Tibial artery (tissue), 4 donors: ENCODE measurements at regions not wholly inside any gene's neighbourhood (a gene's known extent, or its start where the extent isn't known, plus 50 kb on each side); places are given as distances from the start of the nearest gene placed in this dataset.

Experiments used
- DNase-seq, 2 donors: peaks; one replicate each; pipeline ENCODE4 v3.0.0-alpha.2; 2019
- H3K27ac ChIP-seq, 2 donors: fragments of 200-600 bp; sonication (generic) in 1 of 2; 1 replicate in 1 of 2; 2 replicates in 1 of 2; pipeline ENCODE4 v1.5.1; 2018 to 2019; ENCODE audit warnings: mild to moderate bottlenecking in 1 of 2
- H3K27me3 ChIP-seq, 2 donors: fragments of 200-600 bp; sonication (generic) in 1 of 2; one replicate each; pipeline versions ENCODE4 v1.5.1 to v1.6.0; 2016 to 2019
- H3K36me3 ChIP-seq, 3 donors: fragments of 200-600 bp; sonication (generic) in 2 of 3; one replicate each; pipeline ENCODE4 v1.5.1; 2016 to 2019; ENCODE audit warnings: mild to moderate bottlenecking in 2 of 3
- H3K4me1 ChIP-seq, 4 donors: fragments of 200-600 bp; sonication (generic) in 2 of 4; 1 replicate in 3 of 4; 2 replicates in 1 of 4; pipeline ENCODE4 v1.5.1; 2016 to 2019
- H3K4me3 ChIP-seq, 2 donors: fragments of 200-600 bp; sonication (generic) in 1 of 2; 1 replicate in 1 of 2; 2 replicates in 1 of 2; pipeline ENCODE4 v1.5.1; 2018 to 2019; ENCODE audit warnings: mild to moderate bottlenecking in 2 of 2
- H3K9me3 ChIP-seq, 3 donors: fragments of 200-600 bp; sonication (generic) in 1 of 3; one replicate each; pipeline ENCODE4 v1.5.1; 2016 to 2019
- CTCF ChIP-seq, 2 experiments: fragments of 200-600 bp in 1 of 2; fragments of 450-650 bp in 1 of 2; IDR thresholded peaks; one replicate each; pipeline ENCODE4 v1.5.1; 2017 to 2019; ENCODE audit warnings: antibody characterized with exemption in 2 of 2, mild to moderate bottlenecking in 1 of 2, moderate library complexity in 1 of 2
- intact Hi-C: fragments of 100-400 bp; cut with DNase I; formaldehyde crosslinking; loops from one replicate; pipeline ENCODE4 v1.15.0; 2023; ENCODE audit warnings: low total_unique reads

DNA sequence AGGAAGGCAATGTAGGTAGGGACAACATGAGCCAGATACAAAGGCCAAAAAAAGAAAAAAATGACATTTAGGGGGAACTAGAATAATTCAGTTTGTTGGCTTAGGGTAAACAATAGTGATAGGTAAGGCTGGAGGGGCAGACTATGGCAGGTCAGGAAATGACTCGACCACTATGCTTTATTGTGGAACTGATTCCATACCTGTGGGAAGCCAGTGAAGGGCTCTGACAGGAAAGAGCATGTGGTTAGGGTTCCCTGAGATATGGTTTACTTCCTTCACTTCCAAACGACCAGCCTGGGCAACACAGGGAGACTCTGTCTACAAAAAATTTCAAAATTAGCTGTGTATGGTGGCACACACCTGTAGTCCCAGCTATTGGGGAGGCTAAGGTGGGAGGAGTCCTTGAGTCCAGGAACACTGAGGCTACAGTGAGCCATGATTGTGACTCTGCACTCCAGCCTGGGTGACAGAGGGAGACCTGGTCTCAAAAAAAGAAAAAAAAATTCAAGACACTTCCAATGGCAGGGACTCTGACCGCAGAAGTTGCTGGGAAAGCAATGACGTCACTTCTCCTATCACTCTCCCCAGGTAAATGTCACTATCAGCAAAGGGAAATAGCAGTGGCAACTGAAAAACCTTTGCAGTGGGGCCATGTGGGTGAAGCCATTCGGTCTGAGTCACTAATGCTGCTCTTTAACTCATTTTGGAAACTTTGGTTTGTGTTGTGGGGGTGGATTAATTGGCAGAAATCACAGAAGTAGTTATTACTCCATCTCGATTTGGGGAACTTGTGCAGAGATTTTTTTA is 192.8 kb upstream of the TSC22D1 start:
- H3K36me3 ChIP-seq, result no peaks in the 10 kb centered on the region
- H3K9me3 ChIP-seq, result no peaks in the 10 kb centered on the region
- intact Hi-C loops, result no loop called here
- no peaks in the 10 kb centered on the region for H3K27me3 ChIP-seq
- no peak for DNase-seq
- TF ChIP-seq CTCF (IDR thresholded peaks at IDR 0.05), result no peak
- peaks cover 0 to 24% (median 6%) of the 10 kb centered on the region in 4 donors for H3K4me1 ChIP-seq
- H3K4me3 ChIP-seq, result no peak overlapping the region
- H3K27ac ChIP-seq, result peak overlapping the region in 1 of 2 donors; percentile 13

- intact Hi-C loops, result no loop called here
- Histone ChIP-seq H3K9me3 (no peaks in the 10 kb centered on the region), H3K27ac (no peak overlapping the region), H3K4me1 (peaks cover 0 to 24% (median 6%) of the 10 kb centered on the region in 4 donors), H3K36me3 (no peaks in the 10 kb centered on the region), H3K4me3 (no peak overlapping the region), H3K27me3 (no peaks in the 10 kb centered on the region)
- no peak for DNase-seq
- no peak for TF ChIP-seq CTCF (IDR thresholded peaks at IDR 0.05)
Observed at GRCh38 chr13:44768239-44768638, 192.1 kb upstream of the TSC22D1 start.

DNA sequence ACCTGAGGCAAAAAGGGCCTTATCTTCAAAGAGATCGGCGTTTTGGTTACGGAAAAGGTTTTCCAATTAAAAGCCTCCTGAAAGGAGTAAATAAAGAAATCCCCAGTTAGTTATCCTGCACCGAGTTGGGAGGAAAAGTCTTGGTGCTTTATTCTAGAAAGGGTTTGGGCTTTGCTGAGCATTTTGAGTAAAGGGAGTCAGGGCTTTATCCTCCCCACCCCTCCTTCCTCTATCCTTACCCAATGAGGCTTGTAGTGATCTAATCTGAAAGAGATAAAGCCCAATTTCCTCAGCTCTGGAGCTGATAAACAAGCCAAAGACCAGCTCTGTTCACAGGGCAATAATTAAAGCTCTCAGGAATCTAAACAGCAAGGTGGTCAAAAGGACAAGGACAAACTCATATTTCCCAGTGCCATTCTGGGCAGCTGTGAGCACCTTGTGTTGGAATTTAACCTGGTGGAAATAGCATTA is 188.9 kb upstream of the TSC22D1 start:
- H3K4me3 ChIP-seq, result no peak overlapping the region
- no peak for TF ChIP-seq CTCF (IDR thresholded peaks at IDR 0.05)
- H3K36me3 ChIP-seq, result no peaks in the 10 kb centered on the region
- DNase-seq, result no peak
- no peak overlapping the region for H3K27ac ChIP-seq
- intact Hi-C loops, result no loop called here
- peaks cover 0 to 18% (median 7%) of the 10 kb centered on the region in 4 donors for H3K4me1 ChIP-seq
- no peaks in the 10 kb centered on the region for H3K27me3 ChIP-seq
- no peaks in the 10 kb centered on the region for H3K9me3 ChIP-seq

- no peak for TF ChIP-seq CTCF (IDR thresholded peaks at IDR 0.05)
- H3K9me3 ChIP-seq, result no peaks in the 10 kb centered on the region
- peaks cover 0 to 18% (median 8%) of the 10 kb centered on the region in 4 donors for H3K4me1 ChIP-seq
- H3K27ac ChIP-seq, result no peak overlapping the region
- H3K4me3 ChIP-seq, result no peak overlapping the region
- DNase-seq, result no peak
- intact Hi-C loops, result no loop called here
- H3K36me3 ChIP-seq, result no peaks in the 10 kb centered on the region
- H3K27me3 ChIP-seq, result no peaks in the 10 kb centered on the region
Observed at GRCh38 chr13:44764302-44764692, 188.2 kb upstream of the TSC22D1 start.

DNA sequence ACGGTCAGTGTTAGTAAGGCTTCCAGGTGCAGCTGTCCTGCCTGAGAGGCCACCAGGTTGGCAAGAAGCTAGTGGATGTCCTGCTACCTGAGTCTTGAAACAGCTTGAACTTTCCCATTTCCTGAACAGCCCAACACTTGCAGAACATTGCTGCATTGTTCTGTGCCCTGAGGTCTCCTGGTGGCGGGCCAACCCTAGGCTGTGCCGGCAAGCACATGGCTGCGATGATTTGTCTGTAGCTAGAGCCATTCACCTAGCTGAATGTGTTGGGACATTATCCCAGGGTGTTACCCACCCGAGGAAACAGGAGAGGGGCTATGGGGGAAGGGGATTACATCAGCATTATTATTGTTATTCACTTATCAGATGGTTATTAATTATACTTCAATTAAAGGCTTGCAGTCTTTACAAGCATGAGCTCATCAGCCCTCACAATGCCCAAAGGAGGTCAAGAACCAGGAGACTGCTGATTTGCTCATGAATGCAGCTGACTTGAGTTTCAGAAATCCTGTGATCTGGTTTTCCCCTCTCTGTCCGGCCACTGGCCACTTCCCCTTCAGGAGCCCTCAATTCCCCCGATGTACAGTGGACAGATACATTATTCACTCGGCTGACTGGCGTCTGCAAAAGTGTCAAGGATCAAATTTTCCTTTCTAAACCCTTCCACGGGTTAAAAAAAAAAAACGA is 187.6 kb upstream of the TSC22D1 start:
- intact Hi-C loops, result no loop called here
- Histone ChIP-seq H3K4me1 (peaks cover 0 to 19% (median 8%) of the 10 kb centered on the region in 4 donors), H3K36me3 (no peaks in the 10 kb centered on the region), H3K27me3 (no peaks in the 10 kb centered on the region), H3K27ac (no peak overlapping the region), H3K4me3 (no peak overlapping the region), H3K9me3 (no peaks in the 10 kb centered on the region)
- DNase-seq, result no peak
- no peak for TF ChIP-seq CTCF (IDR thresholded peaks at IDR 0.05)
